GM19238 (cell line): ENCODE measurements at regions not wholly inside any gene's neighbourhood (a gene's known extent, or its start where the extent isn't known, plus 50 kb on each side); places are given as distances from the start of the nearest gene placed in this dataset.
"Not testable (repeated sequence)": the region's sequence is repeated elsewhere in the genome, so short reads cannot be mapped to it uniquely, and the experiment has no call there.

ENCODE experiments used
- DNase-seq: peaks from one replicate; pipeline ENCODE4 v3.0.0; 2011; ENCODE audit warnings: low spot score; ENCODE audit not compliant: insufficient read length

DNA sequence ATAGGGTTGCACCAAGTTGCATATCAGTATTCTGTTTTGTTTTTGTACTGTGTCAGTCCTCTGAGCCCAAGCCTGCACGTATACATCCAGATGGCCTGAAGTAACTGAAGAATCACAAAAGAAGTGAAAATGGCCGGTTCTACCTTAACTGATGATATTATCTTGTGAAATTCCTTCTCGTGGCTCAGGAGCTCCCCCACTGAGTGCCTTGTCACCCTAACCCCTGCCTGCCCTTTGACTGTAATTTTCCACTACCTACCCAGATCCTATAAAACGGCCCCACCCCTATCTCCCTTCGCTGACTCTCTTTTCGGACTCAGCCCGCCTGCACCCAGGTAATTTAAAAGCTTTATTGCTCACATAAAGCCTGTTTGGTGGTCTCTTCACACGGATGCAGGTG lies 924.1 kb upstream of the CELF4 start:
- DNase-seq = not testable (repeated sequence)

GRCh38 chr18:38487521-38487920 lies 921.9 kb upstream of the CELF4 start:
- DNase-seq = no peak

DNA sequence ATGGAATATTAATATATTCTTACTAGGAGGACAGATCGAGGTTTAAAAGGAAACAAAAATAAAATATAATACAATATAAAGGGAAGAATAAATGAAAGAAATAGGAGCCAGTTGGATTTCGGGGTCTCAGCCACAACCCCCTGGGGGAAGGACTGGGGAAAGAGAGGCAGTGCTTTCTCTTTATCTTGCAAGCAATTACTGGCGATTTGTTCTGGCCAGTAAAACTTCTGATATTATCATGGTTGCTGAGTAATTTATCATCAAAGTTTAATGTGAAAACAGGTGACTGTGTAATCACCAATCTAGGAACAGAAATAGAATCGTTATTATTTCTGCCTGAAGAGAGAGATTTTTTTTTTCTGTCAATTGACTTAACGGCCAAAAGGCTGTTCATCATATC lies 917.7 kb upstream of the CELF4 start:
- no peak for DNase-seq

GRCh38 chr18:38481576-38481975 lies 916.0 kb upstream of the CELF4 start:
- DNase-seq = no peak

DNA sequence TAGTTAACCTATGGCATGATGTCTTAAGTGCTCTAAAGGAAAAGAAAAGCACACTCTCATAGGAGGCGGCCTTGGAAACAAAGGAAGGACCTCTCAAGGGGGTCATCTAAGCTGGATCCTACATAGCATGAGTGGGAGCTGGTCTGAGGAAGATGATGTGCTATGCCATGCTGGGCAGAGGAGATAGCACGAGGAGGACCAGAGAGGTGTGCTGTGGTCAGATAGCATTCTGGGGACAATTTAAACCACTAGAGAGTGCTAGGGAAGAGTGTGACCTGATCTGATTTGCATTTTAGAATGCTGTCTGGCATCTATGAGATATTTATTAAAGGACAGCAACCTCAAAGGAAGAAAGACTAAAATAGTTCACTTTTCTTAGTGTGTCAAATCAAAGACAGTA lies 910.1 kb upstream of the CELF4 start:
- DNase-seq = no peak

GRCh38 chr18:38473535-38473934 lies 907.9 kb upstream of the CELF4 start:
- DNase-seq = no peak

GRCh38 chr18:38470421-38470820 lies 904.8 kb upstream of the CELF4 start:
- DNase-seq = no peak

- DNase-seq = no peak
Measured at GRCh38 chr18:38466426-38466825, 900.8 kb upstream of the CELF4 start.

DNA sequence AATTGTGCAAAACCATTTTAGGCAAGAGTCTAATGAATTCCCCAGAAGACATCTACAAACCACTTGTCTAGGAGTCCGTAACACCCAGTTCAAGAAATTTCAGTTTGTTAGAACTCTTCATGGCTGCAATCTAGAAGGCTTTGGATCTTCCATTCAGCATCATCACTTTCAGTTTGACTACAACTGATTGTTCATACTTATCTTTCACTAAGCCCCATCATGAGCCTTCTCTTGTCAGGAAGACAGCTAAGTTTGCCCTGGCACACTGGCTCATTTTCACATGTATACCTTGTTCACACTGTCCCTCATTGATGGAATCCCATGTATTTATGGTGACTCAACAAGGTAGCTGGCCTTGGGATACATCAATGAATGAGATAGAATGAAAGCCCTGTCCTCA lies 898.4 kb upstream of the CELF4 start:
- DNase-seq = no peak

DNA sequence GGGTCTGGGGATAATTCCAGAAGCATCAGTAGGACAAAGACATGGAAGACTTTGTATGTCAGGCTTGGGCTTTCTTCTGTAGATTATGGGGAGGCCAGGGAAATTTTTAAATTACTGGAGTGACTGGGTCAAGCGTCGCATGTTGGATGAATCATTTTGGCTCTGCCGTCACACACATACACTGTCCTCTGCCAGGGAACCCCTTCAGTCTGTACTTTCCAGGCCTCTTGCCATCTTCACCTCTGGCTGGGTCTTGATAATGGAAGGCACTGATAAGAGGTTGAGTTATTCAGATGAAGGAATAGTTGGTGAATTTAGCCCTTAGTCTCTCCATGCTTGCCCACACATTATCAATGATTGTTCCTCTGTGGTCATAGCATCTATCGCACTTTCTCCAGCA lies 895.1 kb upstream of the CELF4 start:
- DNase-seq = no peak

GRCh38 chr18:38459131-38459994 lies 893.8 kb upstream of the CELF4 start:
- DNase-seq = no peak

DNA sequence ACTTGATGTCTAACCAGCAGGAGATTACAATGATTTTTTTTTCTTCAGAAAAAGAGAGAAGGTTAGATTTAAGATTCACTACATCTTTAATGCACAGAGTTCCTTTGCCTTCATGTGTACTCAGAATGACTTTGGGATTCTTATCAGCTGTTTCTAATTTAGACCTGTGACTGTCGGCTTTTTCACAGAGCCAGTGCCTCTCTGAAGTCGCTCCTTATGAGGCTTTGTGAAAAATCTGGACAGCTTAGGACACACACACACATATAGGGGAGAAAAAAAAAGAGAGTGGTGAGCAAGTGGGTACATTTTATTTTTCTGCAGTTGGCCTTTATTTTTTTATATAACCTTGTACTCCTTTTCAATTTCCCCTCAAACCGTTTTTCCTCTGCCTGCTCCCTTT lies 893.1 kb upstream of the CELF4 start:
- DNase-seq = no peak

- DNase-seq = no peak
Measured at GRCh38 chr18:38456253-38456652, 890.7 kb upstream of the CELF4 start.

DNA sequence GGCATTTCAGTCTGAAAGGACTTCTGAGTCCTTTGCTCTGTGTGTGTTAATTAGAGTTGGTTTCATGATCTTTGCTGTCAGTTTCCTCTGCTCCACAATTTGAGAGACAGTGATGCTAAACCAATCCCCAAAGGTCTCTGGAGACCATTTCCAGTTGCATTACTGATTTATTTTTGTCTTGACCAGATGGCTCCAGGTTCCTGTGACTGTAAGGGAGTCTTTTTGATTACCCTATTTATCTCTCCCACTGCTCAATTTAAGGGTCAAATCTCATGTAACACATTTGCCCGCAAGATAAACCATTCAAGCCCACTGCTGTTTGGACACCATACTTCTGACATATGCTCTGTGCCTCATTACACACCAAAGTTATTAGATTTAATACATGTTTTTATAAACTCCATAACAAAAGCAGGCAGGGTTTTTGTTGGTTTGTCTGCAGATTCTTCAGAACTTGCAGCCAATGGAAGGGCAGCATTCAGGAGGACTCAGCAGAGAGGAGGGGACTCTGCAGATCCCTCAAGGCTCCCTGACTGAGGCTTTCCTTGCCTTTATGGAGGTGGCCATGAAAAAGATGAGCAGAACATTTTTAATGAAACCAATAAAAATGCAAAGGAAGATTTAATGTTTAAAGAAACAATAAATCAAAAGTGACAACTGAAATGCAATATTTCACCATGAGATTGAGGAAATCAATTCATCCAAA lies 889.3 kb upstream of the CELF4 start:
- DNase-seq = no peak

- DNase-seq = no peak
Measured at GRCh38 chr18:38453880-38454279, 888.3 kb upstream of the CELF4 start.

- DNase-seq = no peak
Measured at GRCh38 chr18:38450876-38451275, 885.3 kb upstream of the CELF4 start.

- no peak for DNase-seq
Measured at GRCh38 chr18:38445804-38446145, 880.2 kb upstream of the CELF4 start.

GRCh38 chr18:38444971-38445803 lies 879.6 kb upstream of the CELF4 start:
- DNase-seq = no peak

GRCh38 chr18:38427736-38428135 lies 862.1 kb upstream of the CELF4 start:
- no peak for DNase-seq

DNA sequence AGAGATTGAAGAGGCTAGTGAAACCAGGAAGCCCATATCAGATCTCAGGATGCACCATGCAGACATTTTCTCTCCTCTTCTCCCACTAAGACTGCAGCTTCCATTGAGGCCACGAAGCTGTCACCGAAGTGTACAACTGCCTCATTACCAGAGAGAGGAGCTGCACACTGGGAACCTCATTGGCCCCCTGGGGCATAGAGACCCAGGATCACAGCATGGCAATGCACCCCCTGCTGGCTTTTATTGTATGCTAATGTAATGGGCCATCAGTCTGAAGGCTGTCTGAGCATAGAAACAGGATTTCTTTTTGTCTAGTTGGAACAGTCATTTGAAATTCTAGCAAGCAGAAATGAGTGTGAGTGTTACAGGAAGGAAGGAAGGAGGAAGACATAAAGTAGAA lies 861.6 kb upstream of the CELF4 start:
- DNase-seq = no peak

DNA sequence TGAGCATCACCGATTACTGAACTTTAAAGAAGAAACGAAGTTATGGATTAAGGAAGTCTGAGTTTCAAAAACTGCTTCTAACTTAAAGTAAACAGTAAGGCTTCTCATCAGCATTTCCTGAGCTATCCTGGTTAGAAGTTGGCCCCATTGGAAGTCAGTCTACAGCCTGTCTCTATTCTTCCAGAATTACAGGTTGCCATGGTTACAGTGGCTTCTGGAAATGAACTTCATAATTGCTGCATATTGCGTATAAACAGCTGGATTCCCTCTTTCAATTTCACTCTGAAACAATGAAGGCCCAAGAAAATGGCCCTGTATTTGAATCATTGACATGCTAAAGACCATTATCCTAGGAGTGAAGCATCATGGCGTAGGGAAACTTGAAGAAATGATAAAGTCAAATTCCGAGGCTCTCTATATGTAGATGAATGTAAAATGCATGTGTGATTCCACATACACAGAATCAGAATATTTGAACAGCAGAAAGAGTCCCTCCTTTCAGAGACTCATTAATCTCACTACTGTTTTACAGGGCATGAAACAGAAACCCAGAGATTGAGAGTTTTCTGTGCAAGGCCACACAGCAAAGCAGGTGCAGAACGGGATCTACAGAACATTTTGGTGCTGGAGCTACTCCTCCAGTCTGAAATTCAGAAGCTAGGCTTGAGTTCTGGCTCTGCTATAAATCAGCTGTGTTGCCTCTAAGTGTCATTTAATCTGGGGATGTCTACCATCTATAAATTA lies 856.4 kb upstream of the CELF4 start:
- DNase-seq = no peak
